ENCODE measurements at regions not wholly inside any gene's neighbourhood (a gene's known extent, or its start where the extent isn't known, plus 50 kb on each side); places are given as distances from the start of the nearest gene placed in this dataset.

DNA sequence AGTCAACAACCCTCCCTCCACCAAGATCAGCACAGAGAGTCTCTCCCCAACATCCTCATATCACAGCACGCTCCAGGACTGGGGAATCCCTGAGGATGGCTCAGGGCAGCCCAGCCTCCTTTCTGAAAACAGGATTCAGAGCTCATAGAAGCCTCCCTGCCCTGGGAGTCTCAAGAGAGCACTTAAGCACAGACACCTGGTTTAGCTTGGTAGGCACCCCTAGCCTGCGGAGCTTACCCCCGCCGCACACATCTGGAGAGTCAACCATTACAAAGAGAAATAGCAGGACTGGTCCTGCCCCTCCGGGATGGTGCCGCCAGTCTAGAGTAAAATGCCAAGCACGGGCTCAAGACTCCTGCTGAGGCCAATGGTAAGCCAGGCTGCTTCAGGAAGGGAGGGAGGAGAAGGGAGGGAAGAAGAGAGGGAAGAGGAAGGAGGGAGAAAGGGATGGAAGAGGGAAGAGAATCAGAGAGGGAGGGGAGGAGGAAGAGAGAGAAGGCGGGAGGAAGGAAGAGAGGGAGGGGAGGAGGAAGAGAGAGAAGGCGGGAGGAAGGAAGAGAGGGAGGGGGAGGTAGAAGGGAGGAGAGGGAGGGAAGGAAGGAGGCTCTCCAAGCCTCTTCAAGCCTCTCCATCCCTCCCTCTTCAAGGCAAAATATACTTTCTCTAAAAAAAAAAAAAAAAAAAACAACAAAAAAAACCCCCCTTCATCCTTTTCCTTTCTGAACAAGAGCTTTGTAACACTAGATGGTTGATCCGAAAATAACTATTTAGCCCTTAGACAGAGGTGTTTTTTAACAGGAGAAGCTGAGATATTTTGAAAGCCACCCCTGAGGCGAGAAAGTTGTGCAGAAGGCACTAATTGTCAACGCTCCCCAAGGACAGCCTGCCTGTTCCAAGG, 278.6 kb upstream of the TLE3 start:
- H3F3A ChIP-seq (ENCODE audit: control insufficient read depth, insufficient read depth), result no peaks in the 10 kb centered on the region
- no peaks in the 10 kb centered on the region for H3K9me2 ChIP-seq (replicated peaks; ENCODE audit: control insufficient read depth, low read length)
- no peak overlapping the region for H3K4me3 ChIP-seq (ENCODE audit: low read length)
- H3K36me3 ChIP-seq (ENCODE audit: control insufficient read depth, low read length), result no peaks in the 10 kb centered on the region
- no peaks in the 10 kb centered on the region for H3K79me2 ChIP-seq (ENCODE audit: control insufficient read depth, low read length)
- no peak overlapping the region for H3K27ac ChIP-seq (ENCODE audit: low read depth, low read length)
- H3K9me3 ChIP-seq (ENCODE audit: control insufficient read depth, insufficient read depth, low read length), result no peaks in the 10 kb centered on the region
- H4K20me1 ChIP-seq (ENCODE audit: control insufficient read depth, insufficient read depth, low read depth, low read length), result no peaks in the 10 kb centered on the region
- TF ChIP-seq EZH2phosphoT487 (IDR thresholded peaks at IDR 0.05; ENCODE audit: borderline replicate concordance, low read length), result no peak
- TF ChIP-seq, protein P1, sequence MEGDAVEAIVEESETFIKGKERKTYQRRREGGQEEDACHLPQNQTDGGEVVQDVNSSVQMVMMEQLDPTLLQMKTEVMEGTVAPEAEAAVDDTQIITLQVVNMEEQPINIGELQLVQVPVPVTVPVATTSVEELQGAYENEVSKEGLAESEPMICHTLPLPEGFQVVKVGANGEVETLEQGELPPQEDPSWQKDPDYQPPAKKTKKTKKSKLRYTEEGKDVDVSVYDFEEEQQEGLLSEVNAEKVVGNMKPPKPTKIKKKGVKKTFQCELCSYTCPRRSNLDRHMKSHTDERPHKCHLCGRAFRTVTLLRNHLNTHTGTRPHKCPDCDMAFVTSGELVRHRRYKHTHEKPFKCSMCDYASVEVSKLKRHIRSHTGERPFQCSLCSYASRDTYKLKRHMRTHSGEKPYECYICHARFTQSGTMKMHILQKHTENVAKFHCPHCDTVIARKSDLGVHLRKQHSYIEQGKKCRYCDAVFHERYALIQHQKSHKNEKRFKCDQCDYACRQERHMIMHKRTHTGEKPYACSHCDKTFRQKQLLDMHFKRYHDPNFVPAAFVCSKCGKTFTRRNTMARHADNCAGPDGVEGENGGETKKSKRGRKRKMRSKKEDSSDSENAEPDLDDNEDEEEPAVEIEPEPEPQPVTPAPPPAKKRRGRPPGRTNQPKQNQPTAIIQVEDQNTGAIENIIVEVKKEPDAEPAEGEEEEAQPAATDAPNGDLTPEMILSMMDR (IDR thresholded peaks at IDR 0.05; ENCODE audit: low read depth, low read length, poor library complexity, severe bottlenecking), result no peak
- H3K27me3 ChIP-seq (ENCODE audit: control insufficient read depth, low read length), result peaks cover 25% of the 10 kb centered on the region
- no peak overlapping the region for H3K4me2 ChIP-seq (ENCODE audit: low read length)
- 0 out of 2 replicates have a peak, but pooled peaks cover 3% of the 10 kb centered on the region for H3K4me1 ChIP-seq (ENCODE audit: control insufficient read depth, low read length)

DNA sequence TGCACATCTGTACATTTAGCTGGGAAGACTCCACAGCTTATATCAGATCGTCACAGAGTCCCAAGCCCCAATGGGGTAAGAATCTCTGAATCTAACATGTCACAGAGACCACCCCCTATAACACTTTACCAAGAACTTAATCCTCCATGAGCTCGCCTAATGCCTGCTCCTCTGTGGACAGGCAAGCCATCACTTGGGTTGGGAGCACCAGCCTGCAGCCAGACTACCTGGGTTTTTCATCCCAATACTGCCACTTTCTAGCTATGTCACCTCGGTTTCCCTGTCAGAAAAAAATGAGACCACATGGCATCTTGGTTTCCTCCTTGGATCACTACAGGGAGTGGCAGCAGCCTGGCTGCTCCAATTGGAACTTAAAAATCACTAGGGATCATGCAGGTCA, 277.9 kb upstream of the TLE3 start:
- no peak overlapping the region for H3K4me3 ChIP-seq (ENCODE audit: low read length)
- no peak overlapping the region for H3K4me2 ChIP-seq (ENCODE audit: low read length)

DNA sequence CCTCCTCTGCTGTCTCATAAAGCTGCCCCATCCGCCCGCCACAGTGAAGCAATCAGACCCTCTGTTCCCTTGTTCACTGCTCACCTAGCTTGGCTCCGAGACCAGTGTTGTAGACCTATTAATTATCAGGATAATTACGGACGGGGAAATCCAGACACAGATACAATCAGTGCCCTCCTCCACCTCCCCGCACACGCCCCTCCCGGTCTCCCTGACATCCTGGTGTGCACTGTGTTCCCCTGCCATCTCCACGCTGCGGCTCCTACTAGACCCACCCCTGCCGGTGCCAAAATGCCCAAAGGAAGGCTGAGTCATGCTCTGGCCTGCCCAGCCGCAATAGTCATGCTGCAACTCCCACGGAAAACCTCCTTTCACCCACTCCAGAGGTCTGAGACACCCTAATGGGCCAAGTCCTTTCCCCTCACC, 277.3 kb upstream of the TLE3 start:
- Histone ChIP-seq H3K27me3 (ENCODE audit: control insufficient read depth, low read length) (peaks cover 25% of the 10 kb centered on the region), H3K27ac (ENCODE audit: low read depth, low read length) (no peak overlapping the region)

More for the DNA sequence above, 277.9 kb upstream of the TLE3 start:
- H3K27ac ChIP-seq (ENCODE audit: low read depth, low read length), result no peak overlapping the region
- no peaks in the 10 kb centered on the region for H3F3A ChIP-seq (ENCODE audit: control insufficient read depth, insufficient read depth)
- peaks cover 25% of the 10 kb centered on the region for H3K27me3 ChIP-seq (ENCODE audit: control insufficient read depth, low read length)
- no peaks in the 10 kb centered on the region for H3K36me3 ChIP-seq (ENCODE audit: control insufficient read depth, low read length)
- 0 out of 2 replicates have a peak, but pooled peaks cover 3% of the 10 kb centered on the region for H3K4me1 ChIP-seq (ENCODE audit: control insufficient read depth, low read length)
- no peaks in the 10 kb centered on the region for H3K79me2 ChIP-seq (ENCODE audit: control insufficient read depth, low read length)
- H4K20me1 ChIP-seq (ENCODE audit: control insufficient read depth, insufficient read depth, low read depth, low read length), result no peaks in the 10 kb centered on the region
- H3K9me2 ChIP-seq (replicated peaks; ENCODE audit: control insufficient read depth, low read length), result no peaks in the 10 kb centered on the region
- no peaks in the 10 kb centered on the region for H3K9me3 ChIP-seq (ENCODE audit: control insufficient read depth, insufficient read depth, low read length)
- TF ChIP-seq EZH2phosphoT487 (IDR thresholded peaks at IDR 0.05; ENCODE audit: borderline replicate concordance, low read length), result no peak
- TF ChIP-seq, protein P1 (IDR thresholded peaks at IDR 0.05; ENCODE audit: low read depth, low read length, poor library complexity, severe bottlenecking), result no peak

More for the DNA sequence above, 277.3 kb upstream of the TLE3 start:
- Histone ChIP-seq H3K36me3 (ENCODE audit: control insufficient read depth, low read length) (no peaks in the 10 kb centered on the region), H3K4me2 (ENCODE audit: low read length) (no peak overlapping the region), H3K9me3 (ENCODE audit: control insufficient read depth, insufficient read depth, low read length) (no peaks in the 10 kb centered on the region), H3K9me2 (replicated peaks; ENCODE audit: control insufficient read depth, low read length) (no peaks in the 10 kb centered on the region), H3K4me1 (ENCODE audit: control insufficient read depth, low read length) (0 out of 2 replicates have a peak, but pooled peaks cover 3% of the 10 kb centered on the region), H3F3A (ENCODE audit: control insufficient read depth, insufficient read depth) (no peaks in the 10 kb centered on the region), H3K4me3 (ENCODE audit: low read length) (no peak overlapping the region), H4K20me1 (ENCODE audit: control insufficient read depth, insufficient read depth, low read depth, low read length) (no peaks in the 10 kb centered on the region), H3K79me2 (ENCODE audit: control insufficient read depth, low read length) (no peaks in the 10 kb centered on the region)
- TF ChIP-seq, protein P1 (IDR thresholded peaks at IDR 0.05; ENCODE audit: low read depth, low read length, poor library complexity, severe bottlenecking), result no peak
- no peak for TF ChIP-seq EZH2phosphoT487 (IDR thresholded peaks at IDR 0.05; ENCODE audit: borderline replicate concordance, low read length)
